WTC11 (cell line): ENCODE measurements at regions not wholly inside any gene's neighbourhood (a gene's known extent, or its start where the extent isn't known, plus 50 kb on each side); places are given as distances from the start of the nearest gene placed in this dataset.

Experiments used
- ATAC-seq: fragments of 200-7000 bp; cut with Tn5 transposase; 2 replicates; pipeline ENCODE4 v1.10.0; 2021; ENCODE audit warnings: mild to moderate bottlenecking, moderate library complexity
- CTCF ChIA-PET: fragments of 300-600 bp; sonication (Branson Sonifier 250); formaldehyde crosslinking; loops from one replicate; lab custom pipeline; 2021; ENCODE audit warnings: antibody characterized with exemption; lab: Charles Lee
- POLR2A ChIA-PET: fragments of 350-600 bp; sonication (Branson Sonifier 250); formaldehyde crosslinking; loops from one replicate; lab custom pipeline; 2021; ENCODE audit warnings: antibody characterized with exemption; lab: Charles Lee
- DNase-seq: peaks from one replicate; pipeline ENCODE4 v3.0.0; 2021; ENCODE audit warnings: low spot score
- H3K27ac Mint-ChIP-seq: 2 replicates; pipeline ENCODE4 v1.8.0; 2021; ENCODE audit warnings: mixed read lengths
- H3K27me3 Mint-ChIP-seq: 2 replicates; pipeline ENCODE4 v1.8.0; 2021; ENCODE audit warnings: low read depth, mild to moderate bottlenecking, moderate library complexity, mixed read lengths
- H3K36me3 Mint-ChIP-seq: 2 replicates; pipeline ENCODE4 v1.8.0; 2021; ENCODE audit warnings: mixed read lengths
- H3K4me1 Mint-ChIP-seq: 2 replicates; pipeline ENCODE4 v1.8.0; 2022; ENCODE audit warnings: mixed read lengths
- H3K4me3 Mint-ChIP-seq: 2 replicates; pipeline ENCODE4 v1.8.0; 2021; ENCODE audit warnings: mild to moderate bottlenecking, moderate library complexity, mixed read lengths
- H3K9me3 Mint-ChIP-seq: 2 replicates; pipeline ENCODE4 v1.8.0; 2021; ENCODE audit warnings: mixed read lengths
- AR ChIP-seq: fragments of 250-450 bp; sonication (Bioruptor Pico); IDR thresholded peaks from 2 replicates; pipeline ENCODE4 v1.9.0; 2021; ENCODE audit warnings: mild to moderate bottlenecking
- ATF2 ChIP-seq: sonication (generic); formaldehyde crosslinking; IDR thresholded peaks from 2 replicates; pipeline ENCODE4 v1.8.1; 2022; ENCODE audit warnings: low read depth, missing genetic modification reagents, borderline replicate concordance
- ATF3 ChIP-seq: sonication (generic); formaldehyde crosslinking; conservative IDR thresholded peaks from 2 replicates; pipeline ENCODE4 v1.8.1; 2022; ENCODE audit warnings: mild to moderate bottlenecking, missing genetic modification reagents
- CBFB ChIP-seq: sonication (generic); formaldehyde crosslinking; IDR thresholded peaks from 2 replicates; pipeline ENCODE4 v1.8.1; 2022; ENCODE audit warnings: mild to moderate bottlenecking, low read depth, missing genetic modification reagents
- ERG ChIP-seq: fragments of 250-450 bp; sonication (Bioruptor Pico); IDR thresholded peaks from 2 replicates; pipeline ENCODE4 v1.8.0; 2021; ENCODE audit warnings: mild to moderate bottlenecking
- FOXP1 ChIP-seq: sonication (generic); formaldehyde crosslinking; IDR thresholded peaks from 2 replicates; pipeline ENCODE4 v1.8.0; 2022; ENCODE audit warnings: missing genetic modification reagents, mild to moderate bottlenecking, moderate library complexity, borderline replicate concordance
- IRF2 ChIP-seq: sonication (generic); formaldehyde crosslinking; IDR thresholded peaks from 2 replicates; pipeline ENCODE4 v1.8.0; 2022; ENCODE audit warnings: low read depth, missing genetic modification reagents, borderline replicate concordance
- JAZF1 ChIP-seq: fragments of 250-450 bp; sonication (Bioruptor Pico); IDR thresholded peaks from 2 replicates; pipeline ENCODE4 v1.9.0; 2021; ENCODE audit warnings: moderate library complexity, mild to moderate bottlenecking, inconsistent platforms
- KAT7 ChIP-seq: sonication (generic); formaldehyde crosslinking; IDR thresholded peaks from 2 replicates; pipeline ENCODE4 v1.8.1; 2023; ENCODE audit warnings: missing genetic modification reagents, mild to moderate bottlenecking, borderline replicate concordance
- MAX ChIP-seq: sonication (generic); formaldehyde crosslinking; IDR thresholded peaks from 2 replicates; pipeline ENCODE4 v1.8.0; 2022; ENCODE audit warnings: mild to moderate bottlenecking, missing genetic modification reagents
- MXD4 ChIP-seq: fragments of 250-450 bp; sonication (Bioruptor Pico); IDR thresholded peaks from 2 replicates; pipeline ENCODE4 v1.8.0; 2021; ENCODE audit warnings: mild to moderate bottlenecking, moderate library complexity, borderline replicate concordance
- NFE2L1 ChIP-seq: sonication (generic); formaldehyde crosslinking; IDR thresholded peaks from 2 replicates; pipeline ENCODE4 v1.8.1; 2023; ENCODE audit warnings: missing genetic modification reagents
- NFYB ChIP-seq: sonication (generic); formaldehyde crosslinking; conservative IDR thresholded peaks from 2 replicates; pipeline ENCODE4 v1.8.0; 2022; ENCODE audit warnings: low read depth, missing genetic modification reagents
- NR3C1 ChIP-seq: sonication (generic); formaldehyde crosslinking; conservative IDR thresholded peaks from 2 replicates; pipeline ENCODE4 v1.8.1; 2023; ENCODE audit warnings: low read depth, mild to moderate bottlenecking, missing genetic modification reagents
- STAT6 ChIP-seq: sonication (generic); formaldehyde crosslinking; conservative IDR thresholded peaks from 2 replicates; pipeline ENCODE4 v1.8.1; 2023; ENCODE audit warnings: mild to moderate bottlenecking, low read depth, missing genetic modification reagents, moderate library complexity
- ZNF425 ChIP-seq: fragments of 250-450 bp; sonication (Bioruptor Pico); conservative IDR thresholded peaks from 2 replicates; pipeline ENCODE4 v1.9.0; 2021; ENCODE audit warnings: mild to moderate bottlenecking
- ZNF512 ChIP-seq: sonication (generic); formaldehyde crosslinking; IDR thresholded peaks from 2 replicates; pipeline ENCODE4 v1.8.1; 2022; ENCODE audit warnings: missing genetic modification reagents, borderline replicate concordance
- ZNF532 ChIP-seq: fragments of 250-450 bp; sonication (Bioruptor Pico); IDR thresholded peaks from 2 replicates; pipeline ENCODE4 v1.9.0; 2021; ENCODE audit warnings: mild to moderate bottlenecking, borderline replicate concordance

GRCh38 chr6:98352348-98352747 lies 482.0 kb upstream of the POU3F2 start:
- no peak overlapping the region for H3K27ac Mint-ChIP-seq
- ATAC-seq: no peak
- no peaks in the 10 kb centered on the region for H3K36me3 Mint-ChIP-seq
- ChIA-PET CTCF (no interaction called here), POLR2A (interaction anchor here (0.6 kb wide), 1 partner anchor 893 kb away, joined by 4 read pairs; no protein-coding TSS in a partner anchor)
- no peak for TF ChIP-seq ERG
- no peak for TF ChIP-seq ATF3 (CRISPR knock-in tag)
- TF ChIP-seq ZNF532 (CRISPR knock-in tag): no peak
- no peak for TF ChIP-seq CBFB (CRISPR knock-in tag)
- TF ChIP-seq ATF2: no peak
- no peak for TF ChIP-seq MAX
- TF ChIP-seq ZNF425 (CRISPR knock-in tag): no peak
- no peak for TF ChIP-seq ZNF512 (CRISPR knock-in tag)
- no peak for TF ChIP-seq NFYB (CRISPR knock-in tag)
- no peak for TF ChIP-seq AR (CRISPR knock-in tag)
- TF ChIP-seq STAT6 (CRISPR knock-in tag): no peak
- no peak for TF ChIP-seq JAZF1 (CRISPR knock-in tag)
- no peak for TF ChIP-seq FOXP1 (CRISPR knock-in tag)
- TF ChIP-seq NR3C1 (CRISPR knock-in tag): no peak
- no peak for TF ChIP-seq KAT7 (CRISPR knock-in tag)
- TF ChIP-seq NFE2L1 (CRISPR knock-in tag): no peak
- TF ChIP-seq MXD4 (CRISPR knock-in tag): no peak
- no peak for TF ChIP-seq IRF2
- no peaks in the 10 kb centered on the region for H3K27me3 Mint-ChIP-seq
- H3K9me3 Mint-ChIP-seq: no peaks in the 10 kb centered on the region
- H3K4me1 Mint-ChIP-seq: peaks cover 11% of the 10 kb centered on the region
- DNase-seq: no peak
- no peak overlapping the region for H3K4me3 Mint-ChIP-seq
